GM19240 (cell line): ENCODE measurements at regions not wholly inside any gene's neighbourhood (a gene's known extent, or its start where the extent isn't known, plus 50 kb on each side); places are given as distances from the start of the nearest gene placed in this dataset.
"Not testable (repeated sequence)": the region's sequence is repeated elsewhere in the genome, so short reads cannot be mapped to it uniquely, and the experiment has no call there.

Experiments
- DNase-seq: peaks from one replicate; pipeline ENCODE4 v3.0.0; 2011; ENCODE audit warnings: low spot score; ENCODE audit not compliant: insufficient read length

DNA sequence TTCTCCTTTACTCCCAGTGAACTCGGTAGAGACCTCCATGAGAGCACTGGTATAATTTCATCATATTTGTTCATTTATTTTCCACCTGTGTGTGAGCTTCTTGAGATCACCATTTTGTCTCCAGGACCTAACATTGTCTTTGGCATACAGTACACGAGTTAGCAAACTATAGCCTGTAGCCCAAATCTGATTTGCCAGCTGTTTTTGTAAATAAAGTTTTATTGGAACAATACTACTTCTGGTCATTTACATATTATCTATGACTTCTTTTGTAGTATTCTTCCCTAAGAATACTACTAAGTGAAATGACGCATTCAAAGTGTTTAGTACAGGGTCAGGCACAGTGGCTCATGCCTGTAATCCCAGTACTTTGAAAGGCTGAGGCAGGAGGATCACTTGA lies 449.5 kb downstream of the PLPP3 start:
- no peak for DNase-seq

DNA sequence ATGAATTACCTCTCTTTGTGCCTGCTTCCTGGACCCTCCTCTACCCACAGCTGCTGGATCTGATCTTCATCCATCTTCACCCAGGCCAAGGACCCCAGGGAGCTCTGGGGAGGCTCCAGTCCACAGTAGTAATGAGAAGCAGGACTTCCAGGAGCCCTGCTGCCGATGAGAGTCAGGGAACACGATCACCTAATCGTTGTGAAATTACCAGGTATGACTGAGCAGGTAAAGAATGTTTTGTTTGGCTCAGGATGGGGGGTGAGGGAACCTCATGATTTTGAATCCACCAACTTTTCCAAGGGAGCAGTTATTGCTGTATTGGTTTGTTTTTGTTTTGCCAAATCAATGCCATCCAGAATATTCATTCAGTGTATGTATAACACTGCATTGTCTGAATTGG lies 454.0 kb downstream of the PLPP3 start:
- DNase-seq, result no peak

DNA sequence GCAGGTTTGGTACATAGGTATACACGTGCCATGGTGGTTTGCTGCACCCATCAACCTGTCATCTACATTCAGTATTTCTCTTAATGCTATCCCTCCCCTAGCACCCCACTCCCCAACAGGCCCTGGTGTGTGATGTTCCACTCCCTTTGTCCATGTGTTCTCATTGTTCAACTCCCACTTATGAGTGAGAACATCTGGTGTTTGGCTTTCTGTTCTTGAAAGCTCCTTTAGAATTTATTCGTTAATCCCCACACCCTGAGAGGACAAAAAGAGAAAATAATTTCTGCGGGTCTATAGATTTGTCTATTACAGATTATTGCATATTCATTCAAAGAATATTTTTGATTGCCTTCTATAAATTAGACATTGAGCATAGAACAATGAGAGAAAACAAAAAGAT lies 455.5 kb downstream of the PLPP3 start:
- DNase-seq, result no peak

DNA sequence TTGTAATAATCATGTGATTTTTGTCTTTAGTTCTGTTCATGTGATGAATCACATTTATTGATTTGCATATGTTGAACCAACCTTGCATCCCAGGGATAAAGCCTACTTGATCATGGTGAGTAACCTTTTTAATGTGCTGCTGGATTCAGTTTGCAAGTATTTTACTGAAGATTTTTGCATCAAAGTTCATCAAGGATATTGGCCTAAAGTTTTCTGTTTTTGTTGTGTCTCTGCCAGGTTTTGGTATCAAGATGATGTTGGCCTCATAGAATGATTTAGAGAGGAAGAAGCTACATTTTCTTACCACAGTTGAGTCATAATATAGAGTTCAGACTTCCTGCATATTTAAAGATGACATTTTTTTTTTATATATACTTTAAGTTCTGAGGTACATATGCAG lies 455.9 kb downstream of the PLPP3 start:
- no peak for DNase-seq

DNA sequence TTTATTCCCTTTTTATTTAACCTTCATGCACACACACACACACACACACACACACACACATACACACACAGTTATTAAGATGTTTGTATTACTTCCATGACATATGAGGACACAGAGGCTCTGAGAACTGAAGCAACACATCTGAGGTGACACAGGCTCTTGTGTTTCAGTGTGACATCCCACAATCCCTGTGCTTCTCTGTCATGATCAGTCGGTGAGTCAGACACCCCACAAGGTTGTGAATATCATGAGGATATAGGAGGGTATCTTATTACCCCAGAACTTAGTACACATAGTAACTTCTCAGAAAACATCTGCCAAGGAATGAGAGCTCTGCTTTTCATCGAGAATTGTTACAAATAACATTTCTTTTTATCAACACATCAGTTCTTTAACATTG lies 459.3 kb downstream of the PLPP3 start:
- no peak for DNase-seq

DNA sequence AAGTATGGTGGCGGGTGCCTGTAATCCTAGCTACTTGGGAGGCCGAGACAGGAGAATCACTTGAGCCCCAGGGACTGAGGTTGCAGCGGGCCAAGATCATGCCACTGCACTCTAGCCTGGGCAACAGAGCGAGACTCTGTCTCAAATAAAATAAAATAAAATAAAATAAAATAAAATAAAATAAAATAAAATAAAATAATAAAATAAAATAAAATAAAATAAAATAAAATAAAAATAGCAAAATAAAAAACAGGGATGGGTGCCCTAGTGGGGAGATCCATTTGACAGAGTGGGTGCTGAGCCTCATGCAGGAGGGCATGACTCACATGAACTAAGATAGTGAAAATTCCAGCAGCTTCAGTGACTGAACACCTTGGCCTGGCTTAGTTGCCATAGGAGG lies 460.7 kb downstream of the PLPP3 start:
- DNase-seq, result not testable (repeated sequence)

DNA sequence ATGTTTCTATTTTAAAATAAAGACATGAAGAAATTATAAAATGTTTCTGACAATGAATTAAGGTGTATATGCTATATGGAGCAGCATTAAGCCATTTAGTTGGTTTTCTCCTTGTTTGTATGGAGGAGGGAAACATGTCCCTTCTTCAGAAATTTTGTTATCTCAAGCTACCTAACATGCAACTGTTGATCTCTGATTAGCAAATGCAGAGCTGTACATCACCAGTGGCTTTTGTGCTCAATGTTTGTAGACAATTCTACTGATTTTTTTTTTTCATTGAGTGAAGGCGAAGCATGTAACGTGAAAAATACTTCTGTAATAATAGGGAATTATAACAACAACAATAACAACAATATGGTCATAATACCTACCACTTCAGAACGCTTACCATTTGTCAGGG lies 463.7 kb downstream of the PLPP3 start:
- DNase-seq, result no peak

DNA sequence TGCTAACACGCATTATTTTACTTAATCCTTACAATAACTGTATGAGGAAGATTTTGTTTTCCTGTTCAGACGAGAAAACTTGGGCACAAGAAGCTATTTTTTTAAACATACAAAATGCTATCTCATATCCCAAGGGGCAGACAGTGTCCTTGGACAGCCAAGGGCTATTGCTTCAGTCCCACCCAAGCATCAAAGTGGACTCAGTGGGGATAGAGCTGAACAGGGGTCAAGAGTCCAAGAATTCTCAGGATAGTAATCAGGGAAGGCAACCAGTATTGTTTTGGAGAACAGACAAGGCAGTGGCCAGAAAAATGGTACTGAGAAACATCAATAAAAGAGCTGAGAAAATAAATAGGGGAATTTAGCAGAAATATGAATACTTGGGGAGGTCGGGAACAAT lies 465.7 kb downstream of the PLPP3 start:
- no peak for DNase-seq

DNA sequence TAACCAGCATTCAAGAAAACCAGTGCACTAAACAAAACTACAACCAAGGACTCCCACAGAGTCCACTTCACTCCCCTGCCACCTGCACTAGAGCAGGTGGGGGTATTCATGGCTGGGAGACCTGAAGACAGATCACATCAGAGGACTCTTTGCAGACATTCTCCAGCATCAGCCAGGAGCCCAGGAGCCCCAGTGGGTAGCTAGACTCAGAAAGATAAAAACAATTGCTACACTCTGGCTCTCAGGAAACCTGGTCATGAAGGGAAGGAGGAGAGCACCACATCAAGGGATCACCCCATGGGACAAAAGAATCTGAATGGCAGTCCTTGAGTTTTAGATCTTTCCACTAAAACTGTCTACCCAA lies 472.1 kb downstream of the PLPP3 start:
- no peak for DNase-seq

DNA sequence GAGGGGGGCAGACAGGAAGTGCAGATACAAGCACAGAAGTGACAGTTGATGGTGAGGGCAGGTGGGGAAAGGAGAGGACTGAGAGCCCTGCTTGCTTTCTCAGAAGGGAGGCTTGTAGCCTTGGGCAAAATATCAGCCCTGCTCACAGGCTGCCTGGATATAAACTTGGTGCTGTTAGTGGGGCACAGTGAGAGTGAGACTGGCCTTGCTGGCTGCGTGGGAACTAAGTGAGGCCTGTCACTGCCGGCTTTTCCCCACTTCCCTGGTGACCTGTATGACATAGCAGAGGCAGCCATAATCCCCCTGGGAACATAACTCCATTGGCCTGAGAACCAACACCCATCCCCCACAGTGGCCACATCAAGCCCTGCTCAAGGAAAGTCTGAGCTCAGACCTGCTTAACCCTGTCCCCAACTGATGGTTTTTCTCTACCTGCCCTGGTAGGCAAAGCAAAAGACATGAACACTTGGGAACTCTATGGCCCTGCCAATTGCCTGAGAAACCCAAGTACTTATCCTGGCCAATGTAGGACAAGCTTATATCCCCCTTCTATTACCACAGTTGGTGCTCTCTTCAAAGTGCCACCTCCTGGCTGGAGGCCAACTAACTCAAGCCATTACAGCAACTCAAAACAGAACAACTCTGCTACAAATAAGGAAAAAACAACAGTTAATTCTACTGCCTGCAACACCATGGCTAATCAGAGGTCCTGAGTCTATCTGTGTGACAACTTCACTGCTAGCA lies 472.7 kb downstream of the PLPP3 start:
- DNase-seq, result no peak

DNA sequence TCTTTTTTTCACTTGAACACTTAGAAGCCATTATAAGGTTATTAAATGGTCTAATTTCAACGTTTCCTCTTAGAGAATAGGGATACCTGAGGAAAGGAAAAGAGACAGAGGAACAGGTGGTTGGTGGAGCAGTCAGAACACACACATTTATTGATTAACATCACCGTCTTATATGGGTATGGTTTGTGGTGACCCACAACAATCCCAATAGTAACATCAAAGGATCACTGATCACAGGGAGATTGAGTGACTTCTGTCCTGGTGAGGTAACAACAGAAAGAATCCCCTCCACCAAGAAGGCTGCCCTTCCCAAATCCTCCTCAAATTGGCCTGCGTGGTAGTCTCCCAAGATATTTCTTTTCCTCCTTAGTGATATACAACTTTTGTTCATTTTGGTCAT lies 474.0 kb downstream of the PLPP3 start:
- DNase-seq, result no peak

DNA sequence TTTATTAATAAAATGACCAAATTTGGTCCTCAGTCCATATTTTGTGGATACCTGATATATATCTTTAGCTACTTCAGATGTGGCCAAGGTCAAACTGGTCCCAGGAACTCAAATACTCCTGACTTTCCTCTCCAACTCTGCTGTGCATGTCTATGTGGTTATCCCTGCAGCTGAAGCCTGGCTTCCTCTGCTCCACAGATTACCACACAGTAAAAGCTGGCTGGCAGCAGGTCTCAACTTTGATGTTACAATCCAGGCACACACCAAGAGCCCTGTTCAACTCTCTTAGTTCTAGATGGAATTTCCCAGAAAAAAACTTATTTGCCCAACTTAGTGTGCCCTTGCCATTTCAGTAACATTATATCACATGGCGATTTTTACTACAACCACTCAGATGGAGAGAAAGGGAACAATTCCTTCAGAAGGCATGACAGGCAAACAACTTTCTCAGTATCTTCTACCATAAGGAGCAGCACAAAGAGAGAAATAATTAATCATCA lies 479.5 kb downstream of the PLPP3 start:
- no peak for DNase-seq

DNA sequence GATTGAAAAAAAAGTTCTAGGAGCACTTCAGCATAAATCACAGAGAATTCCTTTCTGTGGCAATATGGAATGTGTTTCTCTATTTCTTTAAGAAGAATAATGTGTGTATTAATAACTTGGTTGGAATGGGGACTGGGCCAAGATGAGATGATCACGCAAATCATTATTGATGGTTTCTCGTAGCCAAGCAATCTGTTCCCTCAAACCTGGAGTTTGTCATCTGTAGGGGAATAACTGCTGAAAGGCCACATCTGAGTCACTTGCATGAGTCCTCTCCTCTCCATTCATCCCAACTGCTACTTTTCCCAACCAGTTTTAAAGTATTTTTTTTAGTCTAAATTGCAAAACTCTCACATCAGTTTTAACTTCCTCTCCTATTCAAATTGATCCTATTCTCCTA lies 480.4 kb downstream of the PLPP3 start:
- no peak for DNase-seq

DNA sequence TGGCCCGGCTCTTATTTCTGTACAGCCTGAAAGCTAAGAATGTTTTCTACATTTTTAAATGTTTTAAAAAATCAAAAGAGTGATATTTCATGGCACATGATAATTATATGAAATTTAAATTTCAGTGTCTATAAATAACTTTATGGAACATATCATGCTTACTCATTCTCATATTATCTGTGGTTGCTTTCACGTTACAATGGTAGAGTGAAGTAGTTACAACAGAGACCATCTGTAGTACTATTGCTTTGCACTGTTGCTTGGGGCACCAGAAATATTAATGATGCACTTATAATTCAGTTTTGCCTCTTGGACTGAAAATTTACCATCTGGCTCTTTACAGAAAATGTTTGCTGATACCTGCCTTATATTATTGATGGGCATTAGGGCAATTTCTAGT lies 481.6 kb downstream of the PLPP3 start:
- DNase-seq, result no peak

DNA sequence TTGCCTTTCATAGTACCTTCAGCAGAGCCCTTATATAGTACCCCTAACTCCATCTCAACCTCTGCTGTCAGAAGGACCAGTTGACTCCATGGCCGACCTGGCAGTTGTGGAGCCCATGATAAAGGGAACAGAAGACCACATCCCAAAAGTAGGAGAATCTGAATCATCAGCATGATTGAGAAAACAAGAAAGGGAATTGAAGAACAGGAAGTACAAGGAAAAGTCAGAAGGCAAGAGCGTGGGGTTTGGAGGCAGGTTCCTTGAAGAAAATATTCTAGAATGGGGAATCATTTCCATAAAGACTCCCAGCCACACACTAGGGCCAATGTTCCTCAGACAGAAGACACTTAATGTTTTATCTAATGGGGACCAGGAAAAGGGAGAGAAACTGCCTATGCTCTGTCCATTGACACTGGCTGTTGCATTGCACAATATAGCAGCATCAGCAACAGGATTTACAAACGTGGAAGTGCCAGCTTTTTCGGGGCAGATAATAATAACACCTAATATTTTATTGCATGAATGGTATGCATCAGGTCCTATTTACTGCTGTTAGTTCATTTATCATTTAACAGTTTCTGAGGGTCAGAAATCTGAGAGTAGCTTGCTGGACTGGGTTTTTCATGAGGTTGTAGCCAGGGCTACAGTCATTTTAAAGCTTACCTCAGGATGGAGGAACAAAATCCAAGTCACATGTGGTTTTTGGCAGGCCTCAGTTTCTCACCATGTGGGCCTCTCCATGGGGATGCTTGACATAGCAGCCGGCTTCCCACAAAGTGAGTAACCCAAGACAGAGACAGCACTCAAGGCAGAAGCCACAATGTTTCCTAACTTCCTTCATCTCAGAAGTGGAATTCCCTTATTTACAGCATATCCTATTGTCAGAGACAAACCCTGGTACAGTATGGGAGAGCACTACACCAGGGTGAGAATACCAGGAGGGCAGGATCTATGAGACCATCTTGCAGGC lies 483.4 kb downstream of the PLPP3 start:
- no peak for DNase-seq

DNA sequence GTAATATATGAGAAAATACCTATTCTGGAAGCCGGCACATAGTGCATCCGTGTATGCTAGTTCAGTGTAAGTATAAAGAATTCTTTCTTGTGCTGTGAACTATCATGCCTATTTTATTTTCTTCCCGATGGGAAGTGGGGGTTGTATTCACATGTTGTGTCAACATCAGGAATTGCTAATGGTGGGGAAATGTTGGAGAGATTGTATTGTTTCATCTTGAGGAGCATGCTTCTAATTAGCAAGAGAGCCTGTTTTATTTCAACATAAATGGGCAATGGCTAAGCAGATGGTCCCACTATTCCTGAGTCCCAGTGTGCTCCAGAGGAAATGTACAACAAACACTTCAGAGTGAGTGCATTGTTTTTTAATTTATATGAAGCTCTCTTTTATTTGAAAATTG lies 485.2 kb downstream of the PLPP3 start:
- no peak for DNase-seq

DNA sequence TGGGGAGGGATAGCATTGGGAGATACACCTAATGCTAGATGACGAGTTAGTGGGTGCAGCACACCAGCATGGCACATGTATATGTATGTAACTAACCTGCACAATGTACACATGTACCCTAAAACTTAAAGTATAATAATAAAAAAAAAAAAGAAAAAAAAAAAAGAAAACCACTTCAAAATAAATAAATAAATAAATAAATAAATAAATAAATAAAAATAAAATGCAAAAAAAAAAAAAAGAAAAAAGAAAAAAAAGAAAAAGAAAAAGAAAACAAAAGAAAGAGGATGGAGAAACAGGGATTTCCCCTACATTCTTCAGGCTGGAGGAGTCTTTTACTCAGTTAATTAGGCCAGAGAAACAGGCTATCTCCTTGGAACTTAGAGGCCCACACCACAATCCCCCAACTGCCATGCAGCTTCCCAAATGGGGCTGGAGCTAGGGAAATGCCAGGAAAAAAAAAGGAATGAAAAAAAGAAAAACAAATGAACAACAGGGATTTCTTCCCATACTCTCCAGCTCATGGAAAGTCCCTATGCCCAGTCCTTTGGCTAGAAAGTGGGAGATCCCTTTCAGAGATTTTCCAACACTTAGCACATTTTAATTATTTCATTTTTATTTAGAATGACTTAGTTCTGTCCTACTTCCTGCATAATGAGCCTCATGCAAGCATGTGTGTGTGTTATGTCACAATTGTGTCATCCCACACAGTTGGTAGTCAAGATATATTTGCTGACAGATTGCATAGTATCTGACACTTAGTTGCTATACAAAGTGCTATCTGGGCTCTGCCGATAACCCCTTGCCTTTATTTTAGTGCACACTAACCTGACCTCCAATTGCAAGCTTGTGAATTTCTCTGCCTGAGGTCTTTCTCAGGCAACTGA lies 486.4 kb downstream of the PLPP3 start:
- DNase-seq, result no peak

DNA sequence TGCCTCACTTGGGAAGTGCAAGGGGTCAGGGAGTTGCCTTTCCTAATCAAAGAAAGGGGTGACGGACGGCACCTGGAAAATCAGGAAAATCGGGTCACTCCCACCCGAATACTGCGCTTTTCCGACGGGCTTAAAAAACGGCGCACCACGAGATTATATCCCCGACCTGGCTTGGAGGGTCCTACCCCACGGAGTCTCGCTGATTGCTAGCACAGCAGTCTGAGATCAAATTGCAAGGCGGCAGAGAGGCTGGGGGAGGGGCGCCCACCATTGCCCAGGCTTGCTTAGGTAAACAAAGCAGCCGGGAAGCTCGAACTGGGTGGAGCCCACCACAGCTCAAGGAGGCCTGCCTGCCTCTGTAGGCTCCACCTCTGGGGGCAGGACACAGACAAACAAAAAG lies 489.5 kb downstream of the PLPP3 start:
- not testable (repeated sequence) for DNase-seq

DNA sequence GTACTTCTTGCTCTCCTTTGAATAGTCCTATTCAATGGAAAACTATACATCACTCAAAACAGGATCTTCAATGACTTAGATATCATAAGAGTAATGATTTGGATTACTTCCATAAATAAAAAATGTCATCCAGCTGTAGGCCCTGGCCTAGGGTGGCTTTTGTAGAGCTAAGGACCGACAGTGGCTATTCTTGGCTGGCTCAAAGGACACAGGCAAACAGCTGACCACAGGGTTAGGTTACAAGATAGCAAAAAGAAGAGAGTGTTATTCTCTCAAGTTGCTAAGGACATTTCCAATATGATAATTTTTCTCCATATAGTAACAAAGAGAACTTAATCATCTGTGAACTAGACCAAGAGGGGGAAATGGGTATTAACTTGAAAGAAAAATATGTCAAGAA lies 495.1 kb downstream of the PLPP3 start:
- no peak for DNase-seq

DNA sequence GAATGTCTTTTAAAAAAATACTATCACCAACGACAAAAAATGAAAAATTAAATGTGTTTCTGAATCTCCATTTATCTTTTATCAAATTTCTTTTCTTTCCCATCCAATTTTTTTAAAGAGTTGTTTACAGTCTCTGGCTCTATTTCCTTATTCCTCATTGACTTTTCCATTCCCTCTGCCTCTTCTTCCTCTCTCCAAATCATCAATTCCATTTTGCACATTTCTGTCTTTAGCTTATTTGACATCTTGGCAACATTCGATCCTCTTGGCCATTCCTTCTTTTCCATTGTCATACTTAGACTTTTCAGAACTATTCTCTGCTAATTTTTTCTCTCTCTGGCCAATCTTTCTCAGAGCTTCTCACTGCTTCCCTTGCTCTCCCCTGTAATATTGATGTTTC lies 497.6 kb downstream of the PLPP3 start:
- no peak for DNase-seq

DNA sequence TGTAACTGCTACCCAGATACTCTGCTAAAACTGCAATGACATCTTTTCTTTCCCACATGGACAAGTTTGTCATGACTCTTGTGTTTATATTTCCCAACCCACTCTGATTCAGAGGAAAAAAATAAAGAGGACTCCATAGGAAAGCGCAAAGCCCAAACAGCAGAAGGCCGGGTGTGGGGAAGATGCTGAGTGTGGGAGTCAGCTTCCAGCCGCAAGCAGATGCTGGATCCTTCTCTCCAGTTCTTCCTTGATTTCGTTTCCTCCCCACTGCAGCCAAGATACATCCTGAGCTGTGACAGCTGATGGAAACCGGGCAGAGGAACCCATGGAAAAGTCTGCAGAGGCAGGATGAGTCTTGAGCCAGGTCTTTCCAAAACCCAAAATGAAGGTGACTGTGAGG lies 498.2 kb downstream of the PLPP3 start:
- no peak for DNase-seq

DNA sequence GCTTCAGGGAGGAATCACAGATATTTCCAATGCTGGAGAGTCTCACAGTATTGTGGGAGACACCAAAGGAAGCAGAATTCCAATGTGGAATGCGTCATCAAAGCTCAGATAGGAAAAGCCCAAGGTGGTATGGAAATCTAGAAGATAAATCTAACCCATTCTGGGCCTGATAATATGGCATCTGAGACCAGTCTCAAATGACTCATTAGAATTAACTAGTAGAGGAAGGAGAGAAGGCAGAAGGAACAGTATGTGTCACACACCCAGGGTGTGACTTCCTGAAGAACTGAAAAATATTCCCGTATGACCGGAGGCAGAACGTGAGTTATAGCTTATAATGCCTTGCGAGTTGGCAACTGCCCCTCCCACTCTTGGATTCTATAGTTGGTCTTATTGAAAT lies 499.2 kb downstream of the PLPP3 start:
- no peak for DNase-seq
